Lower lobe of right lung (tissue), 2 donors: ENCODE measurements at regions not wholly inside any gene's neighbourhood (a gene's known extent, or its start where the extent isn't known, plus 50 kb on each side); places are given as distances from the start of the nearest gene placed in this dataset.

Experiments
- ATAC-seq, 2 donors: fragments of 200-7000 bp; cut with Tn5 transposase; one replicate each; pipeline ENCODE4 v1.9.1; 2020 to 2022; ENCODE audit warnings: mild to moderate bottlenecking in 2 of 2, moderate library complexity in 2 of 2
- DNase-seq: peaks from one replicate; pipeline ENCODE4 v3.0.0-alpha.2; 2020
- H3K27ac ChIP-seq: fragments of 200-600 bp; one replicate; pipeline ENCODE4 v1.8.0; 2022
- H3K27me3 ChIP-seq: fragments of 200-600 bp; one replicate; pipeline ENCODE4 v1.8.0; 2022; ENCODE audit warnings: low read depth
- H3K36me3 ChIP-seq: fragments of 200-600 bp; one replicate; pipeline ENCODE4 v1.8.0; 2022; ENCODE audit warnings: mild to moderate bottlenecking
- H3K4me1 ChIP-seq: fragments of 200-600 bp; one replicate; pipeline ENCODE4 v1.8.0; 2022
- H3K4me3 ChIP-seq: fragments of 200-600 bp; one replicate; pipeline ENCODE4 v1.8.0; 2022; ENCODE audit warnings: mild to moderate bottlenecking
- H3K9me3 ChIP-seq: fragments of 200-600 bp; one replicate; pipeline ENCODE4 v1.8.0; 2022
- CTCF ChIP-seq: fragments of 200-600 bp; IDR thresholded peaks from one replicate; pipeline ENCODE4 v1.8.0; 2022; ENCODE audit warnings: antibody characterized with exemption, mild to moderate bottlenecking
- intact Hi-C: fragments of 100-400 bp; cut with DNase I; formaldehyde crosslinking; loops from one replicate; pipeline ENCODE4 v1.11.0; 2022
- donor health status: DM: no; HTN: yes; CAD: no; lungs with severe emphysema.

- H3K4me1 ChIP-seq, result peaks cover 5% of the 10 kb centered on the region
- H3K27ac ChIP-seq, result no peak overlapping the region
- ATAC-seq, result no peak
Observed at GRCh38 chr7:140283472-140283871, 106.7 kb upstream of the KDM7A start.

GRCh38 chr7:140281960-140282359, 105.2 kb upstream of the KDM7A start:
- Histone ChIP-seq H3K36me3 (no peaks in the 10 kb centered on the region), H3K4me3 (no peak overlapping the region), H3K4me1 (peaks cover 5% of the 10 kb centered on the region), H3K27ac (no peak overlapping the region), H3K9me3 (no peaks in the 10 kb centered on the region), H3K27me3 (no peaks in the 10 kb centered on the region)
- ATAC-seq (no peak), DNase-seq (no peak)
- intact Hi-C loops, result no loop called here
- no peak for TF ChIP-seq CTCF

More at GRCh38 chr7:140283472-140283871, 106.7 kb upstream of the KDM7A start:
- no peak for TF ChIP-seq CTCF
- H3K27me3 ChIP-seq, result no peaks in the 10 kb centered on the region
- H3K36me3 ChIP-seq, result no peaks in the 10 kb centered on the region
- H3K9me3 ChIP-seq, result no peaks in the 10 kb centered on the region
- no peak for DNase-seq
- H3K4me3 ChIP-seq, result no peak overlapping the region
- intact Hi-C loops, result no loop called here

GRCh38 chr7:140281255-140281654, 104.5 kb upstream of the KDM7A start:
- no peaks in the 10 kb centered on the region for H3K27me3 ChIP-seq
- H3K4me1 ChIP-seq, result peaks cover 5% of the 10 kb centered on the region
- ATAC-seq (no peak), DNase-seq (no peak)
- H3K36me3 ChIP-seq, result no peaks in the 10 kb centered on the region
- no peak for TF ChIP-seq CTCF
- intact Hi-C loops, result no loop called here
- no peak overlapping the region for H3K27ac ChIP-seq
- no peaks in the 10 kb centered on the region for H3K9me3 ChIP-seq
- H3K4me3 ChIP-seq, result no peak overlapping the region

- Histone ChIP-seq H3K27me3 (no peaks in the 10 kb centered on the region), H3K36me3 (no peaks in the 10 kb centered on the region), H3K9me3 (no peaks in the 10 kb centered on the region), H3K4me3 (no peak overlapping the region), H3K27ac (no peak overlapping the region), H3K4me1 (peaks cover 7% of the 10 kb centered on the region)
- ATAC-seq (no peak), DNase-seq (no peak)
- no peak for TF ChIP-seq CTCF
- intact Hi-C loops, result no loop called here
Observed at GRCh38 chr7:140276001-140276400, 99.2 kb upstream of the KDM7A start.

- ATAC-seq, result no peak
- Histone ChIP-seq H3K27ac (no peak overlapping the region), H3K9me3 (no peaks in the 10 kb centered on the region), H3K4me1 (peaks cover 7% of the 10 kb centered on the region), H3K27me3 (no peaks in the 10 kb centered on the region), H3K4me3 (no peak overlapping the region), H3K36me3 (no peaks in the 10 kb centered on the region)
- TF ChIP-seq CTCF, result no peak
- no peak for DNase-seq
- intact Hi-C loops, result no loop called here
Observed at GRCh38 chr7:140275069-140275965, 98.5 kb upstream of the KDM7A start.
